HFF-Myc (cell line): ENCODE measurements at regions not wholly inside any gene's neighbourhood (a gene's known extent, or its start where the extent isn't known, plus 50 kb on each side); places are given as distances from the start of the nearest gene placed in this dataset.

Experiments
- DNase-seq: peaks from one replicate; pipeline ENCODE4 v3.0.0-alpha.2; 2011; ENCODE audit warnings: low read depth; ENCODE audit errors: extremely low read depth
- H3K4me3 ChIP-seq: replicated peaks from 2 replicates; pipeline ENCODE4 v1.5.1; 2011; ENCODE audit warnings: low read depth, mild to moderate bottlenecking, control low read depth, low read length
- CTCF ChIP-seq: IDR thresholded peaks from 2 replicates; pipeline ENCODE4 v1.5.1; 2012; ENCODE audit warnings: mild to moderate bottlenecking, low read depth, low read length, control low read depth; ENCODE audit errors: missing control alignments

GRCh38 chr1:83029050-83029449, 969.9 kb downstream of the TTLL7 start:
- no peak overlapping the region for H3K4me3 ChIP-seq
- DNase-seq: no peak
- TF ChIP-seq CTCF: no peak

GRCh38 chr1:83028467-83028866, 970.5 kb downstream of the TTLL7 start:
- no peak for DNase-seq
- no peak overlapping the region for H3K4me3 ChIP-seq
- TF ChIP-seq CTCF: no peak

- no peak for DNase-seq
- TF ChIP-seq CTCF: no peak
- H3K4me3 ChIP-seq: no peak overlapping the region
Measured at GRCh38 chr1:83027511-83027910, 971.4 kb downstream of the TTLL7 start.

GRCh38 chr1:83026745-83027144, 972.2 kb downstream of the TTLL7 start:
- no peak overlapping the region for H3K4me3 ChIP-seq
- no peak for TF ChIP-seq CTCF
- no peak for DNase-seq

- no peak for TF ChIP-seq CTCF
- H3K4me3 ChIP-seq: no peak overlapping the region
- DNase-seq: no peak
Measured at GRCh38 chr1:83024251-83024767, 974.6 kb downstream of the TTLL7 start.

GRCh38 chr1:83023212-83023611, 975.7 kb downstream of the TTLL7 start:
- no peak for DNase-seq
- TF ChIP-seq CTCF: no peak
- no peak overlapping the region for H3K4me3 ChIP-seq

GRCh38 chr1:83022206-83022605, 976.7 kb downstream of the TTLL7 start:
- no peak for DNase-seq
- no peak overlapping the region for H3K4me3 ChIP-seq
- TF ChIP-seq CTCF: no peak
